NCI-H2029 (cell line): ENCODE measurements at regions not wholly inside any gene's neighbourhood (a gene's known extent, or its start where the extent isn't known, plus 50 kb on each side); places are given as distances from the start of the nearest gene placed in this dataset.
"Not testable (repeated sequence)": the region's sequence is repeated elsewhere in the genome, so short reads cannot be mapped to it uniquely, and the experiment has no call there.

Experiments
- DNase-seq: peaks from one replicate; lab custom pipeline; 2025; lab: John Stamatoyannopoulos, UW

GRCh38 chr12:28771968-28772367 lies 377.1 kb upstream of the FAR2 start:
- no peak for DNase-seq

- DNase-seq: no peak
Measured at GRCh38 chr12:28775556-28775955, 373.5 kb upstream of the FAR2 start.

- DNase-seq: no peak
Measured at GRCh38 chr12:28776220-28776619, 372.9 kb upstream of the FAR2 start.

- no peak for DNase-seq
Measured at GRCh38 chr12:28776913-28777422, 372.1 kb upstream of the FAR2 start.

- no peak for DNase-seq
Measured at GRCh38 chr12:28777603-28778365, 371.3 kb upstream of the FAR2 start.

GRCh38 chr12:28780096-28780495 lies 369.0 kb upstream of the FAR2 start:
- no peak for DNase-seq

- DNase-seq: no peak
Measured at GRCh38 chr12:28780960-28781359, 368.1 kb upstream of the FAR2 start.

GRCh38 chr12:28781671-28782652 lies 367.1 kb upstream of the FAR2 start:
- DNase-seq: no peak

- DNase-seq: no peak
Measured at GRCh38 chr12:28782812-28783211, 366.3 kb upstream of the FAR2 start.

- no peak for DNase-seq
Measured at GRCh38 chr12:28787151-28787550, 361.9 kb upstream of the FAR2 start.

- not testable (repeated sequence) for DNase-seq
Measured at GRCh38 chr12:28788256-28788655, 360.8 kb upstream of the FAR2 start.

GRCh38 chr12:28793581-28794151 lies 355.4 kb upstream of the FAR2 start:
- DNase-seq: no peak

- DNase-seq: no peak
Measured at GRCh38 chr12:28794211-28794610, 354.9 kb upstream of the FAR2 start.

- no peak for DNase-seq
Measured at GRCh38 chr12:28794786-28795185, 354.3 kb upstream of the FAR2 start.

- no peak for DNase-seq
Measured at GRCh38 chr12:28795311-28795710, 353.8 kb upstream of the FAR2 start.

GRCh38 chr12:28799348-28799747 lies 349.7 kb upstream of the FAR2 start:
- DNase-seq: no peak

GRCh38 chr12:28800129-28800528 lies 348.9 kb upstream of the FAR2 start:
- no peak for DNase-seq

GRCh38 chr12:28802706-28803438 lies 346.2 kb upstream of the FAR2 start:
- no peak for DNase-seq

- no peak for DNase-seq
Measured at GRCh38 chr12:28807535-28807934, 341.5 kb upstream of the FAR2 start.

- no peak for DNase-seq
Measured at GRCh38 chr12:28811457-28811856, 337.6 kb upstream of the FAR2 start.

GRCh38 chr12:28814246-28814645 lies 334.8 kb upstream of the FAR2 start:
- DNase-seq: no peak

GRCh38 chr12:28817524-28817923 lies 331.6 kb upstream of the FAR2 start:
- DNase-seq: no peak
